Peyer's patch (tissue), 4 donors: ENCODE measurements at regions not wholly inside any gene's neighbourhood (a gene's known extent, or its start where the extent isn't known, plus 50 kb on each side); places are given as distances from the start of the nearest gene placed in this dataset.

Source experiments
- DNase-seq, 3 donors: peaks; one replicate each; pipeline ENCODE4 v3.0.0-alpha.2; 2017 to 2019
- H3K27ac ChIP-seq, 4 donors: fragments of 200-600 bp; sonication (generic); one replicate each; pipeline ENCODE4 v1.5.1; 2016 to 2019
- H3K27me3 ChIP-seq, 2 donors: fragments of 200-600 bp; sonication (generic); one replicate each; pipeline ENCODE4 v1.5.1; 2019
- H3K36me3 ChIP-seq, 3 donors: fragments of 200-600 bp; sonication (generic); one replicate each; pipeline ENCODE4 v1.5.1; 2016 to 2019
- H3K4me1 ChIP-seq, 4 donors: fragments of 200-600 bp; sonication (generic); one replicate each; pipeline ENCODE4 v1.5.1; 2016 to 2019
- H3K4me3 ChIP-seq, 4 donors: fragments of 200-600 bp; sonication (generic); 1 replicate in 3 of 4; 2 replicates in 1 of 4; pipeline ENCODE4 v1.5.1; 2016 to 2019; ENCODE audit warnings: mild to moderate bottlenecking in 1 of 4
- H3K9me3 ChIP-seq, 4 donors: fragments of 200-600 bp; sonication (generic); one replicate each; pipeline ENCODE4 v1.5.1; 2016 to 2019; ENCODE audit warnings: mild to moderate bottlenecking in 1 of 4
- CTCF ChIP-seq, 6 experiments: fragments of 450-650 bp in 4 of 6; fragments of 200-600 bp in 2 of 6; sonication (generic) in 1 of 6; IDR thresholded peaks; one replicate each; pipeline ENCODE4 v1.5.1; 2017 to 2019; ENCODE audit warnings: antibody characterized with exemption in 6 of 6, mild to moderate bottlenecking in 3 of 6, moderate library complexity in 1 of 6
- POLR2A ChIP-seq, 2 donors: fragments of 450-650 bp; IDR thresholded peaks; one replicate each; pipeline ENCODE4 v1.5.1; 2017; ENCODE audit warnings: antibody characterized with exemption in 2 of 2, mild to moderate bottlenecking in 2 of 2, moderate library complexity in 2 of 2

GRCh38 chr5:174245516-174246075 lies 200.1 kb downstream of the NSG2 start:
- H3K27ac ChIP-seq = no peak overlapping the region
- no peaks in the 10 kb centered on the region for H3K27me3 ChIP-seq
- no peak for TF ChIP-seq POLR2A (IDR thresholded peaks at IDR 0.05)
- TF ChIP-seq CTCF (IDR thresholded peaks at IDR 0.05) = no peak
- DNase-seq = no peak
- H3K9me3 ChIP-seq = no peaks in the 10 kb centered on the region
- no peaks in the 10 kb centered on the region for H3K36me3 ChIP-seq
- H3K4me1 ChIP-seq = no peaks in the 10 kb centered on the region
- H3K4me3 ChIP-seq = no peak overlapping the region

GRCh38 chr5:174246743-174247142 lies 201.2 kb downstream of the NSG2 start:
- Histone ChIP-seq H3K36me3 (no peaks in the 10 kb centered on the region), H3K4me1 (no peaks in the 10 kb centered on the region), H3K9me3 (no peaks in the 10 kb centered on the region), H3K4me3 (no peak overlapping the region), H3K27me3 (no peaks in the 10 kb centered on the region), H3K27ac (no peak overlapping the region)
- TF ChIP-seq POLR2A (IDR thresholded peaks at IDR 0.05) (no peak), CTCF (IDR thresholded peaks at IDR 0.05) (no peak)
- DNase-seq = no peak

GRCh38 chr5:174247301-174247700 lies 201.8 kb downstream of the NSG2 start:
- no peak overlapping the region for H3K27ac ChIP-seq
- DNase-seq = no peak
- no peaks in the 10 kb centered on the region for H3K4me1 ChIP-seq
- no peaks in the 10 kb centered on the region for H3K36me3 ChIP-seq
- TF ChIP-seq POLR2A (IDR thresholded peaks at IDR 0.05) (no peak), CTCF (IDR thresholded peaks at IDR 0.05) (no peak)
- H3K27me3 ChIP-seq = no peaks in the 10 kb centered on the region
- H3K9me3 ChIP-seq = no peaks in the 10 kb centered on the region
- H3K4me3 ChIP-seq = no peak overlapping the region

GRCh38 chr5:174251305-174252000 lies 205.9 kb downstream of the NSG2 start:
- Histone ChIP-seq H3K4me3 (no peak overlapping the region), H3K27ac (no peak overlapping the region), H3K4me1 (no peaks in the 10 kb centered on the region), H3K36me3 (no peaks in the 10 kb centered on the region), H3K27me3 (no peaks in the 10 kb centered on the region), H3K9me3 (no peaks in the 10 kb centered on the region)
- TF ChIP-seq CTCF (IDR thresholded peaks at IDR 0.05) = no peak
- no peak for TF ChIP-seq POLR2A (IDR thresholded peaks at IDR 0.05)
- no peak for DNase-seq

- no peak overlapping the region for H3K27ac ChIP-seq
These were observed 206.6 kb downstream of the NSG2 start for GRCh38 chr5:174252121-174252520.

More at GRCh38 chr5:174252121-174252520, 206.6 kb downstream of the NSG2 start:
- Histone ChIP-seq H3K4me3 (no peak overlapping the region), H3K9me3 (no peaks in the 10 kb centered on the region), H3K27me3 (no peaks in the 10 kb centered on the region), H3K36me3 (no peaks in the 10 kb centered on the region), H3K4me1 (no peaks in the 10 kb centered on the region)
- TF ChIP-seq CTCF (IDR thresholded peaks at IDR 0.05) = no peak
- no peak for DNase-seq
